GM19438 (cell line): ENCODE measurements at regions not wholly inside any gene's neighbourhood (a gene's known extent, or its start where the extent isn't known, plus 50 kb on each side); places are given as distances from the start of the nearest gene placed in this dataset.

Experiments
- ATAC-seq: cut with Tn5 transposase; IDR thresholded peaks from one replicate; pipeline ENCODE4 v1.9.1; 2021; ENCODE audit warnings: low read depth; ENCODE audit not compliant: unreplicated experiment

- no peak for ATAC-seq
Measured at GRCh38 chr2:52970642-52971041, 797.0 kb upstream of the CHAC2 start.

- ATAC-seq = no peak
Measured at GRCh38 chr2:52968043-52968442, 799.6 kb upstream of the CHAC2 start.

GRCh38 chr2:52964916-52965530, 802.6 kb upstream of the CHAC2 start:
- ATAC-seq = no peak

GRCh38 chr2:52961403-52961802, 806.2 kb upstream of the CHAC2 start:
- no peak for ATAC-seq

GRCh38 chr2:52960881-52961280, 806.7 kb upstream of the CHAC2 start:
- no peak for ATAC-seq

GRCh38 chr2:52959801-52960200, 807.8 kb upstream of the CHAC2 start:
- no peak for ATAC-seq

- ATAC-seq = no peak
Measured at GRCh38 chr2:52956766-52957165, 810.8 kb upstream of the CHAC2 start.

- no peak for ATAC-seq
Measured at GRCh38 chr2:52956118-52956517, 811.5 kb upstream of the CHAC2 start.

GRCh38 chr2:52955079-52955478, 812.5 kb upstream of the CHAC2 start:
- no peak for ATAC-seq

GRCh38 chr2:52940101-52940500, 827.5 kb upstream of the CHAC2 start:
- no peak for ATAC-seq

- no peak for ATAC-seq
Measured at GRCh38 chr2:52939250-52939649, 828.4 kb upstream of the CHAC2 start.

GRCh38 chr2:52936029-52936428, 831.6 kb upstream of the CHAC2 start:
- no peak for ATAC-seq

- ATAC-seq = no peak
Measured at GRCh38 chr2:52934920-52935640, 832.5 kb upstream of the CHAC2 start.

GRCh38 chr2:52934323-52934898, 833.2 kb upstream of the CHAC2 start:
- ATAC-seq = no peak

GRCh38 chr2:52933878-52934277, 833.7 kb upstream of the CHAC2 start:
- no peak for ATAC-seq

- ATAC-seq = no peak
Measured at GRCh38 chr2:52931660-52932059, 835.9 kb upstream of the CHAC2 start.

- no peak for ATAC-seq
Measured at GRCh38 chr2:52929412-52929811, 838.2 kb upstream of the CHAC2 start.

- ATAC-seq = no peak
Measured at GRCh38 chr2:52919673-52920072, 847.9 kb upstream of the CHAC2 start.

- ATAC-seq = no peak
Measured at GRCh38 chr2:52918551-52918950, 849.1 kb upstream of the CHAC2 start.

- no peak for ATAC-seq
Measured at GRCh38 chr2:52916981-52917380, 850.6 kb upstream of the CHAC2 start.

GRCh38 chr2:52904355-52904891, 863.2 kb upstream of the CHAC2 start:
- ATAC-seq = no peak
